PC-9 (cell line): ENCODE measurements at regions not wholly inside any gene's neighbourhood (a gene's known extent, or its start where the extent isn't known, plus 50 kb on each side); places are given as distances from the start of the nearest gene placed in this dataset.

Source experiments
- EZH2 ChIP-seq: fragments of 200-600 bp; sonication (generic); IDR thresholded peaks from 2 replicates; pipeline ENCODE4 v1.8.0; 2017; ENCODE audit warnings: antibody characterized with exemption, low read depth
- TF ChIP-seq, protein P1 (sequence below): fragments of 200-600 bp; sonication (generic); conservative IDR thresholded peaks from 2 replicates; pipeline ENCODE4 v1.6.1; 2017; ENCODE audit warnings: mixed run types, antibody characterized with exemption, mild to moderate bottlenecking, moderate library complexity

DNA sequence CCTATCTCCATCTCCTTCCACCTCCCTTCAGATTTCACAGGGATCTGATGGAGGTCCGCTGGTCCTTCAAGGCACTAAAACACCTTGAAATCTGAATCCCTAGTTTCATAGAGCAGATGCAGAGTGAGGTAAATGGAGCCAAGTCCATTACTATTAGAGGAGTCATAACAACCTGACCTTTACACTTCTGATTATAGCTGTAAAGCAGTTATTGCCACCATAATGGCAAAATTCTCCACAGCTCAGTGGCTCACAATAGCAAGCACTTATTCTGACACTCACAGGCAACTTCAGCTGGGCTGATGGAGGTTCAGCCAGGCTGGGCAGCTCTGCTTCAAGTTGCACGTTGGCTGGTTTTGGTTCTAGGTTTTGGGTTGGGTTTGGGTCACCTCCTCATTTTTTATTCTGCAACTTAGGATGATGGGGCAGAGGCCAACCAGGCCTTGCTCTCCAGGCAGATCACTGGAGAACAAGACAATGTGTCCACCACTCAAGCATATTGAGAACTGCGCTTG, 51.4 kb upstream of the LRAT start:
- TF ChIP-seq, protein P1, sequence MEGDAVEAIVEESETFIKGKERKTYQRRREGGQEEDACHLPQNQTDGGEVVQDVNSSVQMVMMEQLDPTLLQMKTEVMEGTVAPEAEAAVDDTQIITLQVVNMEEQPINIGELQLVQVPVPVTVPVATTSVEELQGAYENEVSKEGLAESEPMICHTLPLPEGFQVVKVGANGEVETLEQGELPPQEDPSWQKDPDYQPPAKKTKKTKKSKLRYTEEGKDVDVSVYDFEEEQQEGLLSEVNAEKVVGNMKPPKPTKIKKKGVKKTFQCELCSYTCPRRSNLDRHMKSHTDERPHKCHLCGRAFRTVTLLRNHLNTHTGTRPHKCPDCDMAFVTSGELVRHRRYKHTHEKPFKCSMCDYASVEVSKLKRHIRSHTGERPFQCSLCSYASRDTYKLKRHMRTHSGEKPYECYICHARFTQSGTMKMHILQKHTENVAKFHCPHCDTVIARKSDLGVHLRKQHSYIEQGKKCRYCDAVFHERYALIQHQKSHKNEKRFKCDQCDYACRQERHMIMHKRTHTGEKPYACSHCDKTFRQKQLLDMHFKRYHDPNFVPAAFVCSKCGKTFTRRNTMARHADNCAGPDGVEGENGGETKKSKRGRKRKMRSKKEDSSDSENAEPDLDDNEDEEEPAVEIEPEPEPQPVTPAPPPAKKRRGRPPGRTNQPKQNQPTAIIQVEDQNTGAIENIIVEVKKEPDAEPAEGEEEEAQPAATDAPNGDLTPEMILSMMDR, result no peak
- no peak for TF ChIP-seq EZH2
